ENCODE measurements at regions not wholly inside any gene's neighbourhood (a gene's known extent, or its start where the extent isn't known, plus 50 kb on each side); places are given as distances from the start of the nearest gene placed in this dataset.

GRCh38 chr5:74184649-74185048 is 455.9 kb downstream of the ENC1 start:
- CTCF ChIA-PET = no interaction called here
- Histone ChIP-seq H3K4me2 (ENCODE audit: low read length) (no peak overlapping the region), H3K9me2 (ENCODE audit: insufficient read depth) (no peaks in the 10 kb centered on the region), H3K27ac (ENCODE audit: low read depth, low read length) (no peak overlapping the region), H3K27me3 (ENCODE audit: insufficient read depth, low read length) (no peaks in the 10 kb centered on the region), H3K9ac (ENCODE audit: low read length) (no peak overlapping the region), H2AFZ (ENCODE audit: low read depth, low read length, poor library complexity, severe bottlenecking) (no peak overlapping the region), H3K9me3 (ENCODE audit: control insufficient read depth in 1 of 2, insufficient read depth in 1 of 2, low read depth in 1 of 2, low read length in 2 of 2) (no peaks in the 10 kb centered on the region), H3K4me3 (replicated peaks in 1 of 2; ENCODE audit: low read depth in 1 of 2, low read length in 2 of 2) (no peak overlapping the region), H3K36me3 (ENCODE audit: control insufficient read depth in 1 of 2, insufficient read depth in 2 of 2, low read length in 2 of 2) (no peaks in the 10 kb centered on the region), H3K79me2 (ENCODE audit: insufficient read depth, low read length) (no peaks in the 10 kb centered on the region), H3K4me1 (ENCODE audit: control insufficient read depth in 1 of 2, insufficient read depth in 2 of 2, low read length in 2 of 2) (no peaks in the 10 kb centered on the region), H4K20me1 (ENCODE audit: insufficient read depth) (no peaks in the 10 kb centered on the region)
- no peak for ATAC-seq
- POLR2A ChIA-PET = no interaction called here
- BruUV-seq (replicated peaks) = no TSS peak
- RAD21 ChIA-PET (ENCODE audit: low non-redundant PET in 1 of 2, low total read pairs in 2 of 2, uncharacterized antibody in 2 of 2, unreplicated experiment in 2 of 2) = no interaction called here
- no peak for TF ChIP-seq YY1 (IDR thresholded peaks at IDR 0.05; ENCODE audit: extremely low read depth, insufficient replicate concordance, low read depth, low read length)
- TF ChIP-seq FOSL1 (IDR thresholded peaks at IDR 0.05; ENCODE audit: low read depth) = no peak
- TF ChIP-seq MAX (IDR thresholded peaks at IDR 0.05) = no peak
- no peak for TF ChIP-seq ATF3 (IDR thresholded peaks at IDR 0.05)
- no peak for TF ChIP-seq EZH2phosphoT487 (IDR thresholded peaks at IDR 0.05; ENCODE audit: borderline replicate concordance)
- TF ChIP-seq EZH2 (IDR thresholded peaks at IDR 0.05) = no peak
- TF ChIP-seq SIN3A (IDR thresholded peaks at IDR 0.05; ENCODE audit: low read depth) = no peak
- no peak for TF ChIP-seq RAD21 (IDR thresholded peaks at IDR 0.05; ENCODE audit: low read depth)
- no peak for TF ChIP-seq EGR1 (IDR thresholded peaks at IDR 0.05; ENCODE audit: low read depth)
- TF ChIP-seq CBX3 (IDR thresholded peaks at IDR 0.05; ENCODE audit: low read depth) = no peak
- TF ChIP-seq TCF7L2 (IDR thresholded peaks at IDR 0.05; ENCODE audit: borderline replicate concordance, extremely low read depth, insufficient read depth, insufficient read length) = no peak
- TF ChIP-seq CEBPB (IDR thresholded peaks at IDR 0.05; ENCODE audit: low read depth) = no peak
- no peak for TF ChIP-seq POLR2A (IDR thresholded peaks at IDR 0.05; ENCODE audit: borderline replicate concordance, extremely low read depth, insufficient read depth, insufficient read length)
- no peak for TF ChIP-seq CTCF (IDR thresholded peaks at IDR 0.05 in 2 of 3, conservative IDR thresholded peaks at IDR 0.05 in 1 of 3; ENCODE audit: borderline replicate concordance in 1 of 3, insufficient read depth in 1 of 3, low read depth in 2 of 3, low read length in 2 of 3)
- no peak for DNase-seq (ENCODE audit: low read depth, low spot score)
- intact Hi-C loops (cut with micrococcal nuclease) = no loop called here
